ENCODE measurements at regions not wholly inside any gene's neighbourhood (a gene's known extent, or its start where the extent isn't known, plus 50 kb on each side); places are given as distances from the start of the nearest gene placed in this dataset.

DNA sequence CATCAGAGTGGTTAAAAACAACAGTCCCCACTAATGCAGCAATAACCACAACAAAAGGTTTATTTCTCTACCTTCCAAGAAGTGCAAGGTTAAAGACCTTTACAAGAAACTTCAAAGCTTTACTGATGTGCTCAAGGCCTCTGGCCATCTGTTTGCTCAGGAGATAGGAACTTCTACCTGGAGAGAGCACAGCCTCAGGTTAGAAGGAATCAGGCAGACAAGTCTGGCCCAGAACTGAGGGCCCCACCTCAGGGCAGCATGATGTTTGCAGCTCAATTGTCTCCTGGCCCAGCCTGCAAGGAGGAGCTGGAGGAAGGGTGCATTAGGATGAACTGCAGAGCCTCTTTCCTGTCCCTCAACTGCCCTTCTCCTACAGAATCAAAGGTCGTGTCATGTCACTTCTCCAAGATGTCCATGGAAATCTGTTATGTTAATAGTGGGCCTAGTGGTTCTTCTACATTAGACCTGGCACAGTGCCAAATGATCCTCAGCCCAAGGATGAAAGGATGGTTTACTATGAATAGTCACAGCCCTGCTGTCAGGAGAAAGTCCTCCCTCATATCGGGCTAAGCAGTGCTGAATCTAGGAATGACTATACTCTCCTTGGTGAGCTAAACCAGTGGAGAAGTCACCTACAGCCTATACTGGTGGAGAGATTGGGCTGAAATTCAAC, 98.9 kb upstream of the NTRK2 start:
- DNase-seq (ENCODE audit: extremely low read depth, low read depth), result no peak
- TF ChIP-seq, protein P1, sequence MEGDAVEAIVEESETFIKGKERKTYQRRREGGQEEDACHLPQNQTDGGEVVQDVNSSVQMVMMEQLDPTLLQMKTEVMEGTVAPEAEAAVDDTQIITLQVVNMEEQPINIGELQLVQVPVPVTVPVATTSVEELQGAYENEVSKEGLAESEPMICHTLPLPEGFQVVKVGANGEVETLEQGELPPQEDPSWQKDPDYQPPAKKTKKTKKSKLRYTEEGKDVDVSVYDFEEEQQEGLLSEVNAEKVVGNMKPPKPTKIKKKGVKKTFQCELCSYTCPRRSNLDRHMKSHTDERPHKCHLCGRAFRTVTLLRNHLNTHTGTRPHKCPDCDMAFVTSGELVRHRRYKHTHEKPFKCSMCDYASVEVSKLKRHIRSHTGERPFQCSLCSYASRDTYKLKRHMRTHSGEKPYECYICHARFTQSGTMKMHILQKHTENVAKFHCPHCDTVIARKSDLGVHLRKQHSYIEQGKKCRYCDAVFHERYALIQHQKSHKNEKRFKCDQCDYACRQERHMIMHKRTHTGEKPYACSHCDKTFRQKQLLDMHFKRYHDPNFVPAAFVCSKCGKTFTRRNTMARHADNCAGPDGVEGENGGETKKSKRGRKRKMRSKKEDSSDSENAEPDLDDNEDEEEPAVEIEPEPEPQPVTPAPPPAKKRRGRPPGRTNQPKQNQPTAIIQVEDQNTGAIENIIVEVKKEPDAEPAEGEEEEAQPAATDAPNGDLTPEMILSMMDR (IDR thresholded peaks at IDR 0.05; ENCODE audit: low read depth, low read length), result no peak

DNA sequence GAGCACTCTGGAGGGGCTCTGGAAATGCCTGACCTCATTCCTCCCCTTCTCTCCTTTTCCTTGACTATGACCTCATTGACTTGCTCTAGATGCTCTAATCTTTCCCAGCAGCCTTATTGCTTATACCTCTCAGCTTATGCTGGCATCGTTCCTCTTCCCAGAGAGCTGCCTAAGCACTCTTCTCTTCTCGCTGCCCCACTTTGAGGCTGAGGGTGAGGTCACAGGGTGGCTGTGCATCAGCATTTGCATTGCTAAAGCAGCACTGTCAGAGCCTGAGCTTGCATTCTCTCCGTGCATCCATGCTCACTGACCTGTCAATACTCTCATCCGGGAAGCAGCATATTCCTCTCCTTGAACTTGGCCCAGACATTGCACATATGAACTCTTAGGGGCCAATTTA, 96.4 kb upstream of the NTRK2 start:
- no peak for DNase-seq (ENCODE audit: extremely low read depth, low read depth)
- TF ChIP-seq, protein P1 (IDR thresholded peaks at IDR 0.05; ENCODE audit: low read depth, low read length), result no peak

DNA sequence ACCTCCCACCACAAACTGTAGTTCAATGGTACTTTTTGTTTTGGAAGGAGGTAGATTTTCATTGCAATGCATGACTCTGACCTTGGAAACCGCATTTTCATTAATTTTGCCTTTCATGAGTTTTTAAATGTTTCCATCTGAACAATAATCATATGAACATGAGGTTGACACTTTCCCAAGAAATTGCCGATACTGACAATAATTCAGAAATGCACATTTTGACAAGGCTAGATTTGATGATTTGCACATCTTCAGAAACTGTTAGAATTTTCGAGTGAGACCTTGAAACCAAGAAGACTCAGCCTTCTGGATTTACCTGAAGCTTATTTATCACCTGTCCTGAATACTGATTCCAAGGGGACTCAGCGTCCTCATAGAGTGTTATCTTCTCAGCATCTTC, 93.8 kb upstream of the NTRK2 start:
- TF ChIP-seq, protein P1 (IDR thresholded peaks at IDR 0.05; ENCODE audit: low read depth, low read length), result no peak
- no peak for DNase-seq (ENCODE audit: extremely low read depth, low read depth)

DNA sequence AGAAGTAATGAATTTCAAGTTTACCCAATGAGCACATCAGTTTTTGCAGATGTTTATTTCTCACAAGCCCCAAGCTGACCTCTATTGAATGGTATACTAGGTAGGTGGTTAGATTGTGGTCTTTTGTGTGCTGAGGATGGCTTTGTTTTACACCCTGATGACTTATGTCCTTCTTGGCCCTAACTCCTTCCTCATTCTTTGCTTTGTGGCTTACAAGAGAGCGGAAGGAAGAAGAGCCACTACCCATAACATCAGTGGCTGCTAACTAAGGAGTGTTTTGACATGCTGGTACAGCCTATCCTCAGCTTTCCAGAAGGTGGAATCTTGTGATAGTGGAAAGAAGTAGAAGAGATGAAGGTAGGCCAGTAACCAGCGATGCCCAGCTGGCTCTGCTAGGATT, 85.7 kb upstream of the NTRK2 start:
- TF ChIP-seq, protein P1 (IDR thresholded peaks at IDR 0.05; ENCODE audit: low read depth, low read length), result no peak
- no peak for DNase-seq (ENCODE audit: extremely low read depth, low read depth)

DNA sequence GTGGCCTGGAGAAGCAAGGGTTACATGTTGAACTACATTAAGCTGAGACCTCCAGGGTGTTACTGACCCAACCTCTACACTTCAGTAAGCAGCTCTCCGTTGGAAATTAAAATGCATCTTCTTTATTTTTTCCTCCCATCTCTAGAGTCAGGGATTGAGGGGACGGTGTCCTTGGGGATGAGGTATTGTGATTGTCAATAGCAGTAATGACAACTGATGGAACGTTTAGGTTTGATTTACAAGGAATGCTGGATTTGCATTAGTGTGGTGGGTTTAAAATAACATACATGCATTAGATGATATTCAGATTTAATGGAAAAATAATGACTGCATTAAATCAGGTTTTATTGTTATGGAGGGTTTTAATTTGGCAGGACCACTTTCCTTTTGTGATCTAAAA, 82.9 kb upstream of the NTRK2 start:
- DNase-seq (ENCODE audit: extremely low read depth, low read depth), result no peak
- TF ChIP-seq, protein P1 (IDR thresholded peaks at IDR 0.05; ENCODE audit: low read depth, low read length), result no peak

DNA sequence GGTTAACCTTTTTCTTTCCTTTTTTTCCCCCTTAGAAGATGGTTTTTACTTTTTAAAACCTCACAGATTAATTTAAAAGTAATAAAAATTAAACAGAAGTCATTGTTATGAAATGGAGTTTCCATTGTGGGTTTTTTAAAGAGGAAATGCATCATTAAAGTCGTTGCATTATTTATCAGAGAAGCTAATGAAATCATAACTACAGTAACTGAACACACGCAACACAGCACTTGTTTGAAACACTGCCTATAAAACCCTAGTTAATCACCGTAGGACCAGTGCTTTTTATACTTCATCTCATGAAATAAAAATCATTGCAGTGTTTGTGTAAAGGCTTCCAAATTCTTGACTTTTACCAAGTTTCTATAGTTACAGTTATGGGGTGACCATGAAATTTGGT, 82.4 kb upstream of the NTRK2 start:
- TF ChIP-seq, protein P1 (IDR thresholded peaks at IDR 0.05; ENCODE audit: low read depth, low read length), result no peak
- no peak for DNase-seq (ENCODE audit: extremely low read depth, low read depth)

DNA sequence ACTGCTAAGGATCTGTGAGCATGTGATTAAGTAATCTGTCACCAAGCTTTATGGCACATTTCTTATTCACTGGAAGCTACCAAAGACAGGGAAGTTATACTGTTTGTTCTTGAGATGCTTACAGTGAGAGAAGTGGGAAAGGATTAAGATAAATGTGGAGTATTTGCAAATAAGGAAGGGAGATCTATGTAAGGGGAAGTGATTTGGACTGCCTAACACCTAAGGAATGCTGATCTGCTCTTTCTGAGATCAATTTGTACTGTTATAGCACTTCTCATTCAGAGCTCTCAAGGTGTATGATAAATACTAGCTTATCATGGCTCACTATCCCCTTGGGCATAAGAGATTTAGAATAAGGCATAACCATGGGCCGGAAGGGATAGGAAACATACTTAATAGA, 80.0 kb upstream of the NTRK2 start:
- TF ChIP-seq, protein P1 (IDR thresholded peaks at IDR 0.05; ENCODE audit: low read depth, low read length), result no peak
- no peak for DNase-seq (ENCODE audit: extremely low read depth, low read depth)
